ENCODE measurements at regions not wholly inside any gene's neighbourhood (a gene's known extent, or its start where the extent isn't known, plus 50 kb on each side); places are given as distances from the start of the nearest gene placed in this dataset.
A peak's percentile ranks its signal among the peaks of the same experiment; 100 is the strongest.
"Not testable (repeated sequence)": the region's sequence is repeated elsewhere in the genome, so short reads cannot be mapped to it uniquely, and the experiment has no call there.

DNA sequence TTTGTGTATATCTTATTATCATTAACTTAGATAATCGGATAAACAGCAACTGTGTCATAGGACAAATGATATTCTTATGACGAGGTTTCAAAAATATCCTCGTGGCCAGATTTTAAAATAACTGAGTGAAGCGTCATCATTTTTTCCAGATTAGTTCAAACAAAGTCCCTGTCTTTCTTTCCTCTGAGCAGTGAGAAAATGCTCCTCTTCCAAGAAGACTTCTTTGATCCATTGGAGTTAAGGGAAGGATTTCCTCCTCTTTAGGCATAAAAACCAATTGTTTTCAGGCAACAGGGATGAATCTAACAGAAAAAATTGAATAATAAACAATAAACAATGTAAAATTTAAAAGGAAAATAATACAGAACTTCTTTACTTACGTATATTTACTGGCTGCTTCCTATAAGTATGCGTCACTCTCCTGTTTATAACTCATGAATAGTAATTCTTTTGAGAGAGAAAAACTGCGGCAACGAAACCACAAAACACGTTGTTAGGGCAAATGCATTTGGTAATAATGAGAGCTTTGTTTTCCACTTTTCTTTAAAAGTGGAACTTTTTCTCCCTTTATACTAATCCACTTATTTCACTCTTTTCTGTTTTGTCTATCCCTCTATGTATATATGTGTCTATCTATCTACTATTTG lies 419.4 kb upstream of the ONECUT1 start:
- no peak for DNase-seq

- peak; percentile 40 for DNase-seq
Measured at GRCh38 chr15:53208751-53209150, 418.6 kb upstream of the ONECUT1 start.

DNA sequence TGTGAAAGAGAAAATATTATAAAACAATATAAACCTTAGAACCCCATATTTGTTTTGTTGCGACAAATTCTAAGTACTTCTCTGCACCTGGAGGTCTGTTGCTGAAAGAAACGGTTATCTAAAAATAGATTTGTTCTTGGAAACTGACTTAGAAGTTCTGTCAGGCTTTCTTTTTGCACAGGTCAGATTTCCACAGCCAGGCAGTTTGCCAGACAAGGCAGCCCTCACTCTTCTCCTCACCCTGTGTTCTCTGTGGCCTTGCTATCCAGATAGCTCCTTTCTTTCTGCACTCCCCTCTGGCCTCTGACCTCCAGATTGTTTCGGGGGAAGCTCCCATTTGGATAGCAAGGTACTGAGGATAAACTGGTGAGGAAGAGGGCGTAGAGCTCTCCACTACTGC lies 413.3 kb upstream of the ONECUT1 start:
- DNase-seq: no peak

DNA sequence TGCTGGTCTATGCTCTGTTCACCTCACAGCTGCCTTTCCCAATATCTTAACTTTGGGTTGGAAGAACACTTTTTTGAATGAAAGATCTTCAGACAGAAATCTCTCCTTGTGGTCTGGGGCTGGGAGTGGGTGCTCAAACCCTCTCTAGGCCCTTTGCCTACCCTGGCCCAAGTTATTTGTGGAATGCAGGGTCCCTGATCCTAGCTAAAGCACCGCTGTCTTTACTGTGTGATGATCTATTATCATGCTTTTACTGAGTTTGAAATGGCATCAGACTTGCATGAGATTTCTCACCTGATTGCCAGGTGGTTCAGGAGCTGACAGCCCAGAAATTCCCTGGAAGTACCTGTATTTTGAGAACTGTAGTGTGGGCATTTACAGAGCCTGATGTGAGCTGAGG lies 412.7 kb upstream of the ONECUT1 start:
- no peak for DNase-seq

DNA sequence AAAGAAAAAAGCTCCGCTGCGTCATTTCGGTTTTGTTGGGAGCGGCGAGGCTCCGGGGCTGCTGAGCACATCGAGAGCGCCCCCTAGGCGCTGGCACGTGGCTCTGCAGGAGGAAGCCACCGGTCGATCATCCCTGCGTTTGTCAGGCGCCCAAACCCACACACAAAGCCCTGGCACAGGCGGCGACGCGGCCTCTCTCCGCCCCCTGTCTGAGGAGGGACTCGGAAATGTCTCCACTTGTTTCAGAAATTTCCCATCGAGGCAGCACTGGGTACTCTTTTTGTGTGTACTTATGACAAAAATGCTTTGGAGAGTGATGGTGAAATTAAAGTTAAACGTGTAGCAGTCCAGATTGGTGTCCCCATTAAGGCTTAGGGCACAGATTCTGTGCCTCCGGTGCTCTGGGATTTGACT lies 407.3 kb upstream of the ONECUT1 start:
- peak; percentile 96 for DNase-seq

- no peak for DNase-seq
Measured at GRCh38 chr15:53196788-53197187, 406.7 kb upstream of the ONECUT1 start.

GRCh38 chr15:53196242-53196641 lies 406.1 kb upstream of the ONECUT1 start:
- DNase-seq: peak; percentile 48

DNA sequence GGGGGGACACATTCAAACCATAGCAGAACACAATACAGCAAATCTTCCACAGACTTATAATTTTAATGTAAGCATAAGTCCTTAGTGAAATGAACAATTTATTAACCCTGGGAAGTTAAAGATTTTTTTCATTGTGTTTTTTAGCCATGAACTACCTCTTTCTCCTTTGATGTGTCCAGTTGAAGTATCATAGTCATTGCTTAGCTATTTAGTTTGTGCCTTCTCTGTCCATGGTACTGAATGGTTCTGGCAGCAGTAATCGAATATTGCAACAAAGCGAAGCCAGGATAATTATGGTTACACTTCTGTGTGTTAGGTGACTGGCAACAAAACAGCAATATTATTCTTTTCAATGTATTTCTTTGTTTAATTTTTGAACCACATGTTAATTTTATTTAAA lies 403.0 kb upstream of the ONECUT1 start:
- no peak for DNase-seq

GRCh38 chr15:53189860-53190259 lies 399.7 kb upstream of the ONECUT1 start:
- no peak for DNase-seq

- DNase-seq: not testable (repeated sequence)
Measured at GRCh38 chr15:53183449-53183848, 393.3 kb upstream of the ONECUT1 start.

- no peak for DNase-seq
Measured at GRCh38 chr15:53171571-53171970, 381.4 kb upstream of the ONECUT1 start.

GRCh38 chr15:53166684-53167201 lies 376.6 kb upstream of the ONECUT1 start:
- DNase-seq: no peak

- no peak for DNase-seq
Measured at GRCh38 chr15:53165988-53166683, 376.0 kb upstream of the ONECUT1 start.

GRCh38 chr15:53160092-53160704 lies 370.1 kb upstream of the ONECUT1 start:
- no peak for DNase-seq

DNA sequence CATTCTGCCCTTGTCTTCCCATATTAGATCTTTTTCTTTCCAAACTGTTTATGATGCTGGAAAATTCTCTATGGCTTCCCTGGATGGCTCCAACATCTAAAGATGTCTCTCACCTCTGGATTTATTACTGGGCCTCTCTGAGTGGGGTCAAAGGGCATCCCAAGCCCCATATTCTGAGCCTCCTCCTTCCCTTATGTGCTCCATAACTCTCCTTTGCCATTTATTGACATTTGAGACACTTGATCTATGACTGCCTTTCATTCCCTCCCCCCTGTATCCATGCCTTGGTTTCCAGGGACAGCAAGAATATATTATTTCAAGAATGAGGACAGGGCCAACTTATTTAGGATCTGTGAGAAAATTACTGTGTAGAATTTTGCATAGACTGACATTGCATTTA lies 369.3 kb upstream of the ONECUT1 start:
- no peak for DNase-seq

- DNase-seq: no peak
Measured at GRCh38 chr15:53158995-53159394, 368.9 kb upstream of the ONECUT1 start.

DNA sequence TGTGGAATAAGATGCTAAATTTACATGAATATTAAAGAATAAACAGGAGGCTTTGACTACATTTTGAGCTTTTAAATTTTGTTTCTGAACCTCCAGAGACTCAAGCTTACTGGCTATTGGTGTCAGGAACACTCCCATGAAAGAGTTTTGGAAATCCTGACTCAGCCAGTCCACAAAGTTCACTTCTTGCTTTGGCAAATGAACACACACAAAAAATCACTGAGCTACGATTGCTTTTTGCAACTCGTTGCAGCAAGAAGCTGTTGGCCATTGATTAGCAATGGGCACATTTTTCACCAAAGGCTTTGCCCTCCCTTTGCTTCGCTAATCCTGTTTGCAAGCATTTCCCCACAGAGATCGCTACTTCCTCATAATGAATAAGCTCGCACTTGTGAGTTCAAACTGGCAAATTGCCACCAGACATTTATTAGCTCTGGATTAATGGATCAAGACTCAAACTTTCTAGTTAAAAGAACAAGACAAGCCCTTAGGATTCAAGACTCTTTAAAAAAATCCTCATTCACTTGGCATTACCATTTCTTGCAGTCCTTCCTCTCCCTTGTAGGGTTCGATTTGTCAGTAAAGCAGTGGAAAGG lies 343.2 kb upstream of the ONECUT1 start:
- DNase-seq: no peak

DNA sequence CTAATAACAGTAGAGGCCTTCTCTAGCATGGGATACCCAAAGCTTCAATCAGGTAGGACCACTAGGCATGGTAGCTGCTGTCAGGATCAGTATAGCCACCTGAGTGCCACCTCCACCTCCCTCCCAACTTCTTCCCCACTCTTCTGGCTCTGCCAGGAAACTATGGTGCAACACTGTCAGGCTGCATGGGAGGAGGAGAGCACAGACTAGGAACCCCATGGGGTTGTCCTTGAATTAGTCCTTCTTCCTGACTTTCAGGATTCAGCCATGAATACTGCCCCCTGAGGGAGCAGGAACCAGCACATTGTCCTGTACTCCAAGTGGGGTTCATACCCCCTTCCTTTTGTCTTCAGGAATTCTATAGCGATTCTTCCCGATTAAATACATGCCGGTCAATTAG lies 340.8 kb upstream of the ONECUT1 start:
- no peak for DNase-seq

GRCh38 chr15:53129121-53129904 lies 339.2 kb upstream of the ONECUT1 start:
- peak; percentile 26 for DNase-seq

- no peak for DNase-seq
Measured at GRCh38 chr15:53128652-53129051, 338.5 kb upstream of the ONECUT1 start.

DNA sequence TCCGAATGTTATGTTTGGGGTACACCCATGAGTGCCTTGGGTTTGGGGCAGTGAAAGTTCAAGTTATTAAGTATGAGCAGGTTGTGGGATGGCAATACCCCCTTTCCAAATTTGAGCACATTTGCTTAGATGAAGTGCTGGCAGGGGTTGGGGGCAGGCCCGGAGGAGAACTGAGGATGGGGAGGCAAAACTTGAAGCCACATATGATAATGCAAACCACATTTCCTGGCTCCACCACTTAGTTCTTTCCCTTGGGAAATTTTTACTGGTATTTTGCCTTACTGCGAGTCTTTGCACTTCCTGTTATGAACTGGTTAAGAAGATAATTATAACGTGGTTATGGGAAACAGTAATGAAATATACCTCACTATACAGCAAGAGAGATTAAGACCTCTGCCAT lies 336.0 kb upstream of the ONECUT1 start:
- no peak for DNase-seq

GRCh38 chr15:53122818-53123217 lies 332.7 kb upstream of the ONECUT1 start:
- DNase-seq: no peak

DNA sequence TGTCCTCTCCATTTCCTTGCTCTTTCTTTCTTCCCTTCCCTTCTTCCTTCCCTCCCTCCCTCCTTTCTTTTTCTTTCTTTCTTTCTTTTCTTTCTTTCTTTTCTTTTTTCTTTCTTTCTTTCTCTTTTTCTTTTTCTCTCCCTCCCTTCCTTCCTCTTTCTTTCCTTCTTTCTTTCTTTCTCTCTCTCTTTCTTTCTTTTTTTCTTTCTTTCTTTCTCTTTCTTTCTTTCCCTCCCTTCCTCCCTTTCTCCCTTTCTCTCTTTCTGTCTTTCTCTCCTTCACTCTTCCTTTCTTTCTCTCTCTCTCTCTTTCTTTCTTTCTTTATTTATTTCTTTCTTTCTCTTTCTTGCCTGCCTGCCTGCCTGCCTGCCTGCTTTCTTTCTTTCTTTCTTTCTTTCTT lies 326.8 kb upstream of the ONECUT1 start:
- not testable (repeated sequence) for DNase-seq

All from retina (tissue), 1 donor.